ENCODE measurements at regions not wholly inside any gene's neighbourhood (a gene's known extent, or its start where the extent isn't known, plus 50 kb on each side); places are given as distances from the start of the nearest gene placed in this dataset.

DNA sequence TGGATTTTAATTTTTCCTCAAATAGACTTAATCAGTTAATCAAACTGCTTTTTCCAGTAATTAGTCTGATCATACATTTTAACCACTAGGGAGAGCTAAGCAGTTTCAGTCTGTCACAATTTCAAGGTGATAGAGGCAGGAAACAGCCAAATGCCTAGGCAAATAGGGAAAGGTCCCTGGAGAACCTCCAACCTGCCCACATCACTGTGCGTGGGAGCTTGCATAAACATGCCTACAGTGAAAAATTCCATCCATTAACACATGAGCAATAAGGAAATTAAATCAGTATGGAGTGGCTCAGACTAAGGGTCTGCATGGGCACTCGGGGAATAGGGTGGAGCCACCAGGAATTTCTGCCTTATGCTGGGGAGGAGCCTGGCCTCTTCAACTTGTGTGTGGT lies 74.6 kb downstream of the AASDHPPT start:
- FAIRE-seq (no peak), DNase-seq (ENCODE audit: insufficient read length, low spot score) (no peak)
- TF ChIP-seq, protein P1, sequence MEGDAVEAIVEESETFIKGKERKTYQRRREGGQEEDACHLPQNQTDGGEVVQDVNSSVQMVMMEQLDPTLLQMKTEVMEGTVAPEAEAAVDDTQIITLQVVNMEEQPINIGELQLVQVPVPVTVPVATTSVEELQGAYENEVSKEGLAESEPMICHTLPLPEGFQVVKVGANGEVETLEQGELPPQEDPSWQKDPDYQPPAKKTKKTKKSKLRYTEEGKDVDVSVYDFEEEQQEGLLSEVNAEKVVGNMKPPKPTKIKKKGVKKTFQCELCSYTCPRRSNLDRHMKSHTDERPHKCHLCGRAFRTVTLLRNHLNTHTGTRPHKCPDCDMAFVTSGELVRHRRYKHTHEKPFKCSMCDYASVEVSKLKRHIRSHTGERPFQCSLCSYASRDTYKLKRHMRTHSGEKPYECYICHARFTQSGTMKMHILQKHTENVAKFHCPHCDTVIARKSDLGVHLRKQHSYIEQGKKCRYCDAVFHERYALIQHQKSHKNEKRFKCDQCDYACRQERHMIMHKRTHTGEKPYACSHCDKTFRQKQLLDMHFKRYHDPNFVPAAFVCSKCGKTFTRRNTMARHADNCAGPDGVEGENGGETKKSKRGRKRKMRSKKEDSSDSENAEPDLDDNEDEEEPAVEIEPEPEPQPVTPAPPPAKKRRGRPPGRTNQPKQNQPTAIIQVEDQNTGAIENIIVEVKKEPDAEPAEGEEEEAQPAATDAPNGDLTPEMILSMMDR (IDR thresholded peaks at IDR 0.05; ENCODE audit: insufficient read depth, missing control alignments) = peak; percentile 19

DNA sequence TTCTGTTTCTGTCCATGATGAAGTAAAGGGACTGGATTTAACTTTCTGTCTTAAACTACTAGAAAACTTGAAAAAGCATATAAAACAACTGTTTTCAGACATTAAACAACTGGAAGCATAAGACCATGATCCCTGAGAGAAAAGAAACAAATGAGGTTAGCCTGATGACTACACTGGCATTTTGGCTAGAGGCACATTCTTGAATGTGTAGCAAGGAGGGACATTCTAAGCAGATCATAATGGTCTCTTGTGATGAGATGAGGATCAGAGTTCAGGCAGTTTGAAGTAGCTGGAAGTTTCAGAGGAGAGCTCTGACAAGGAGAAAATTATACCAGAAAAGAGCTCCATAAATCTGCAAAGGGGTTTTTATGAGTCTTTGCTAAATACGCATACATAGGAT lies 75.4 kb downstream of the AASDHPPT start:
- TF ChIP-seq, protein P1 (IDR thresholded peaks at IDR 0.05; ENCODE audit: insufficient read depth, missing control alignments) = no peak
- no peak for FAIRE-seq
- no peak for DNase-seq (ENCODE audit: insufficient read length, low spot score)

DNA sequence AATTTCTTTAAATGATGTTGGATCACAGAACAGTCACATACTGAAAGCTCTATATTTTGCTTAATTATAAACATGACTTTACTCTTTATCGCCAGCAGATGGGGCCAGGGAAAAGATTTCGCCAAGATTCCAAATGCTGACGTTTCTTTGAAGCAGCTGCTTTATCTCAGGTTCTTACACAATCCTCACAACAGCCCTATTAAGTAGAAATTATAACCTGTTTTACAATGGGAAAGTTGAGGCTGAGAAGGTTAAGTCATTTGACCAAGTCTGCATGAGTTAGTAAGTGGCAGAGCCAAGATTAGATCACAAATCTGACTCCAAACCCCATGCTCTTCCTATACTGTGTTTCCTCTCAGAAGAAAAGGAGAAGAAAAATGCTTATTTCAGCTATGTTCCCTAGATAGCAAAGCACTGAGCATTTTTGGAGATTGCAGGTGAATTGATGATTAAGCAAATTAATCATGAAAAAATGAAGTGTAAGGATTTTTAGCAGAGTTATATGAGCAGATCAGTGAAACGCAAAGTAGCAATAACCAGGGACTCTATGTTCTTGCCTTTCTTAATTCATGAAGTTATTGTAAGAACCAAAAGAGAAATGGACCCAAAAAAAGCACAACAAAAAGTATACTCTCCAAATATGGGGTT lies 79.0 kb downstream of the AASDHPPT start:
- FAIRE-seq = peak; percentile 58
- no peak for DNase-seq (ENCODE audit: insufficient read length, low spot score)
- TF ChIP-seq, protein P1 (IDR thresholded peaks at IDR 0.05; ENCODE audit: insufficient read depth, missing control alignments) = peak; percentile 51

DNA sequence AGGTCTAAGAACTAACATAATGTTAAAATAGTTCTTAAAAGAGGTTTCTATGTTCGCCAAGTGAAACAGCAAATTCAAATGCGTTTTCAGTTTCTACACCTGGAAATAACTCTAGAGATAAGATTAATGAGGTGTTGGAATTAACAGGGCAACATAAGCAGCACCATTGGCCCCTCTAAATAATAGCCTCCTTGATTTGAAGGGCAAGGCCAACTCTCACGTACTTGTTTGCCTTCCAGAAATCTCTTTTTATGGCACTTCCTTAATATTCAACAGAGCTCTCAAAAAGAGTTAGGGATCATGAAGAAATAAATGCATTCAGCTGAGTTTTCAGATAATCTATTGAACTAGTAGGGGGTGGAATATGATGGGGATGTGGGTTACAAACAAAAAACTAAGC lies 80.9 kb downstream of the AASDHPPT start:
- TF ChIP-seq, protein P1 (IDR thresholded peaks at IDR 0.05; ENCODE audit: insufficient read depth, missing control alignments) = no peak
- DNase-seq (ENCODE audit: insufficient read length, low spot score) (no peak), FAIRE-seq (no peak)

DNA sequence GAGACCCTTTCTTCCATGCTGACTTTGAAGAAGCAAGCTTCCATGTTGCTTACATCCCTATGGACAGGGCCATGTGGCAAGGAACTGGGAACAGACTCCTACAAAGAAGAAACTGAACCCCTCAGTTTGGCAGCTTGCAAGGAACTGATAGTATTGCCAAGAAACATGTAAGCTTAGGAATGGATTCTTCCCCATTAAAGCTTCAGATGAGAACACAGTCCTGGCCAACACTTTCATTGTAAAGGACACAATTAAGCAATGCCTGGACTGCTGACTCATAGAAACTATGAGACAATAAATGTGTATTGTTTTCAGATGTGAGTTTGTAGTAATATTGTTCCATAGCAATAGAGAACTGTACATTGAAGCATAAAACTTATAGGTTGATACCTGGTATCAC lies 82.4 kb downstream of the AASDHPPT start:
- no peak for FAIRE-seq
- TF ChIP-seq, protein P1 (IDR thresholded peaks at IDR 0.05; ENCODE audit: insufficient read depth, missing control alignments) = no peak
- DNase-seq (ENCODE audit: insufficient read length, low spot score) = no peak

DNA sequence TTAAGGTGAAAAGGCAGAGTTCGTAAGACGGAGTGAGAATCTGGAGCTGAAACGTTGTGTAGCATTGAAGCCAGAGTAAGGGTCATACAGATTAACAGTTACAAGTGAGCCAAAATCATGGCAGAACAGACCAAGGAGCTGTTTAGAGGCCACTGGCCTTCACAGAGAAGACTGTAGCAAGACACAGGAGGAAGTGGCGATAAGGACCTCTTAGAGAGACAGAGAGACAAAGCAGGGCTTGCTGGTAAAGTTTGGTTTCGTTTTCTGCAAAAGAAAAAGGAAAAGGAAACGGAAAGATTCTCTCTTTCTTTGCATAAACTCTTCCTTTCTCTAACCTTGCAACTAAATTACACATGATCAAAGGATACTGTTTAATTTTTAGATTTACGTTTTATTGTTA lies 83.0 kb downstream of the AASDHPPT start:
- no peak for FAIRE-seq
- DNase-seq (ENCODE audit: insufficient read length, low spot score) = no peak

More for the DNA sequence above, 83.0 kb downstream of the AASDHPPT start:
- TF ChIP-seq, protein P1 (IDR thresholded peaks at IDR 0.05; ENCODE audit: insufficient read depth, missing control alignments) = no peak
